ENCODE measurements at regions not wholly inside any gene's neighbourhood (a gene's known extent, or its start where the extent isn't known, plus 50 kb on each side); places are given as distances from the start of the nearest gene placed in this dataset.

GRCh38 chr5:5558638-5559527 is 136.4 kb downstream of the ICE1 start:
- no CpG with 5 or more reads among the region's 15 CpGs for WGBS (ENCODE audit: extremely low coverage, insufficient read length, low lambda C conversion rate)
- H3K23me2 ChIP-seq (ENCODE audit: insufficient read length, low read depth, low read length, poor library complexity, severe bottlenecking): no peaks in the 10 kb centered on the region
- H3K9me3 ChIP-seq (ENCODE audit: control insufficient read depth, low read depth, low read length): no peaks in the 10 kb centered on the region
- peaks cover 12 to 13% of the 10 kb centered on the region in 2 experiments for H3K9me3 Mint-ChIP-seq
- H3K27me3 Mint-ChIP-seq (ENCODE audit: low read depth): no peaks in the 10 kb centered on the region; the same call in 1 of the 2 replicates
- no peaks in the 10 kb centered on the region for H4K20me1 ChIP-seq (ENCODE audit: control insufficient read depth, insufficient read depth, insufficient read length)
- no peak overlapping the region for H3K14ac ChIP-seq (ENCODE audit: insufficient read depth, low read length)
- peaks cover 12 to 15% of the 10 kb centered on the region in 2 experiments for H3K4me1 Mint-ChIP-seq
- no peak overlapping the region for H2AK5ac ChIP-seq (ENCODE audit: insufficient read length, low read length)
- H3K4me2 ChIP-seq (ENCODE audit: insufficient read depth, insufficient read length, low read length): no peak overlapping the region
- no peak overlapping the region for H3K27ac Mint-ChIP-seq
- H4K91ac ChIP-seq (ENCODE audit: insufficient read length, low read depth, low read length): no peak overlapping the region
- no peak overlapping the region for H2AFZ ChIP-seq (ENCODE audit: low read length)
- no peak overlapping the region for H2BK12ac ChIP-seq (ENCODE audit: insufficient read length, low read depth, low read length)
- no peaks in the 10 kb centered on the region for H3K27me3 ChIP-seq (ENCODE audit: insufficient read depth, low read length)
- H3K79me1 ChIP-seq (ENCODE audit: insufficient read depth, low read depth, low read length, poor library complexity, severe bottlenecking): no peaks in the 10 kb centered on the region
- no peak overlapping the region for H3K23ac ChIP-seq (ENCODE audit: insufficient read length, low read depth, low read length)
- no peak overlapping the region for H3K56ac ChIP-seq (ENCODE audit: insufficient read length, low read depth, low read length)
- H3K27ac ChIP-seq (ENCODE audit: insufficient read length, low read depth, low read length): no peak overlapping the region
- no peak overlapping the region for H3K4me3 Mint-ChIP-seq
- H2BK5ac ChIP-seq (ENCODE audit: insufficient read length, low read length): no peak overlapping the region
- no peak overlapping the region for H3K4ac ChIP-seq (ENCODE audit: low read depth, low read length)
- peaks cover 8 to 12% (median 11%) of the 10 kb centered on the region in 3 experiments for H3K36me3 Mint-ChIP-seq (ENCODE audit: insufficient read depth in 1 of 3, low read depth in 3 of 3)
- no peak overlapping the region for H3K18ac ChIP-seq (ENCODE audit: insufficient read length, low read depth, low read length)
- no peak overlapping the region for H2BK15ac ChIP-seq (ENCODE audit: low read depth, low read length)
- H3K4me1 ChIP-seq (ENCODE audit: insufficient read depth, low read length): no peaks in the 10 kb centered on the region
- H4K8ac ChIP-seq (replicated peaks; ENCODE audit: insufficient read length, low read depth, low read length): no peak overlapping the region
- H3K9ac ChIP-seq (ENCODE audit: extremely low read depth, insufficient read length, low read length): no peak overlapping the region
- no peak for DNase-seq
- H4K5ac ChIP-seq (ENCODE audit: insufficient read length, low read depth, low read length): no peak overlapping the region
- no peak for TF ChIP-seq CTCF (conservative IDR thresholded peaks at IDR 0.05)
- H2BK120ac ChIP-seq (ENCODE audit: low read depth, low read length, poor library complexity, severe bottlenecking): no peak overlapping the region
- H3T11ph ChIP-seq (ENCODE audit: low read length): no peak overlapping the region
- no peaks in the 10 kb centered on the region for H3K79me2 ChIP-seq (ENCODE audit: insufficient read depth, low read length)
- no peak overlapping the region for H2BK20ac ChIP-seq (ENCODE audit: low read depth, low read length, poor library complexity, severe bottlenecking)
